ENCODE measurements at regions not wholly inside any gene's neighbourhood (a gene's known extent, or its start where the extent isn't known, plus 50 kb on each side); places are given as distances from the start of the nearest gene placed in this dataset.

GRCh38 chr16:52680993-52681392 is 134.1 kb upstream of the TOX3 start (continued):
- TF ChIP-seq REST (IDR thresholded peaks at IDR 0.05; ENCODE audit: unreplicated experiment) (no peak), CTCF (conservative IDR thresholded peaks at IDR 0.05; ENCODE audit: low read depth in 2 of 2) (no peak), STAT1 (IDR thresholded peaks at IDR 0.05; ENCODE audit: unreplicated experiment) (no peak), EZH2 (IDR thresholded peaks at IDR 0.05; ENCODE audit: low read depth, unreplicated experiment) (no peak), ZNF331 (CRISPR knock-in tag; IDR thresholded peaks at IDR 0.05; ENCODE audit: low read depth) (no peak), EZH2phosphoT487 (IDR thresholded peaks at IDR 0.05; ENCODE audit: unreplicated experiment) (no peak), JUNB (IDR thresholded peaks at IDR 0.05; ENCODE audit: unreplicated experiment) (no peak)

- H2AFZ ChIP-seq, result no peak overlapping the region
- no peaks in the 10 kb centered on the region for H3K27me3 ChIP-seq (ENCODE audit: insufficient read depth)
- no peaks in the 10 kb centered on the region for H3F3A ChIP-seq (replicated peaks; ENCODE audit: low read depth)
- H3K36me3 ChIP-seq (ENCODE audit: insufficient read depth), result no peaks in the 10 kb centered on the region
- no peaks in the 10 kb centered on the region for H3K4me1 ChIP-seq (ENCODE audit: insufficient read depth)
- H3K4me2 ChIP-seq, result no peak overlapping the region
- H3K9me2 ChIP-seq (ENCODE audit: insufficient read depth), result peaks cover 3% of the 10 kb centered on the region; the same call in 1 of the 2 replicates
- Mint-ChIP-seq H3K27ac (no peak overlapping the region), H3K4me3 (no peak overlapping the region), H3K36me3 (ENCODE audit: low read depth) (no peaks in the 10 kb centered on the region), H3K27me3 (ENCODE audit: insufficient read depth, low read depth, poor library complexity) (peaks cover 2% of the 10 kb centered on the region), H3K9me3 (no peaks in the 10 kb centered on the region), H3K4me1 (no peaks in the 10 kb centered on the region)
- no peak overlapping the region for H3K4me3 ChIP-seq
- ATAC-seq (no peak), DNase-seq (ENCODE audit: low spot score) (no peak)
- H3K27ac ChIP-seq (ENCODE audit: low read depth), result no peak overlapping the region
- no peaks in the 10 kb centered on the region for H4K20me1 ChIP-seq (replicated peaks; ENCODE audit: insufficient read depth)
- H3K79me2 ChIP-seq (replicated peaks; ENCODE audit: insufficient read depth), result no peaks in the 10 kb centered on the region
- TF ChIP-seq STAT1 (IDR thresholded peaks at IDR 0.05; ENCODE audit: unreplicated experiment) (no peak), JUNB (IDR thresholded peaks at IDR 0.05; ENCODE audit: unreplicated experiment) (no peak), NANOG (IDR thresholded peaks at IDR 0.05; ENCODE audit: borderline replicate concordance) (no peak), POLR2AphosphoS5 (IDR thresholded peaks at IDR 0.05; ENCODE audit: low read depth) (no peak), EZH2phosphoT487 (IDR thresholded peaks at IDR 0.05; ENCODE audit: unreplicated experiment) (no peak), ZNF331 (CRISPR knock-in tag; IDR thresholded peaks at IDR 0.05; ENCODE audit: low read depth) (no peak), EZH2 (IDR thresholded peaks at IDR 0.05; ENCODE audit: low read depth, unreplicated experiment) (no peak), ZNF462 (CRISPR knock-in tag; IDR thresholded peaks at IDR 0.05) (no peak), ETS1 (IDR thresholded peaks at IDR 0.05) (no peak)
Measured at GRCh38 chr16:52677501-52677900, 130.6 kb upstream of the TOX3 start.

All from GM23338 (cell line).